ENCODE measurements at regions not wholly inside any gene's neighbourhood (a gene's known extent, or its start where the extent isn't known, plus 50 kb on each side); places are given as distances from the start of the nearest gene placed in this dataset.
"Not testable (repeated sequence)": the region's sequence is repeated elsewhere in the genome, so short reads cannot be mapped to it uniquely, and the experiment has no call there.

DNA sequence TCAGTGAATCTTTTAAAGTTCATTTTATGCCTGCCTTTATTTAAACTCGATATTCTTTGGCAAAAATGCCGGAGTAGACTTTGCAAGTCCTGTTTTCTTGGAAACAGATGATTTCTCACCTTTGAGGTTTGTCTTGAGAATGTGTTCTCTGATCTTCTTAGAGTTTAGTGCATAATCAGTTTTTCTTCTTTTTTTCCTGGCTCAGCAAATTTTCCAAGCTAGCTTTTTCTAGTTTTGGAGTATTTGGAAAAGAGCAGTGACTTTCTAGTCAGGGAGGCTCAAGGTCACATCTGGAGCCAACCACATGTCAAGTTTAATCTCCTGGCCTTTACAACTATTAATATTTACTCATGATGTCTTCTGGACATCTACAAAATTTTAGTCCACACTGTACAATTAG is 403.2 kb upstream of the FRG2C start:
- H2BK20ac ChIP-seq (ENCODE audit: low read depth, low read length); H3K9ac ChIP-seq (ENCODE audit: low read depth, low read length); H2BK15ac ChIP-seq (ENCODE audit: low read depth, low read length); H3K79me1 ChIP-seq (ENCODE audit: low read depth in 1 of 2, low read length in 2 of 2); POLR2A ChIA-PET (ENCODE audit: unreplicated experiment); H3K9me1 ChIP-seq (ENCODE audit: insufficient read depth, low read length); H2AFZ ChIP-seq (replicated peaks; ENCODE audit: low read length, poor library complexity); H3K4me2 ChIP-seq (ENCODE audit: low read depth, low read length); H2BK120ac ChIP-seq (ENCODE audit: low read depth, low read length); H3K27ac ChIP-seq (ENCODE audit: insufficient read depth, low read length); H3K56ac ChIP-seq (ENCODE audit: extremely low read depth, insufficient read depth, low read length); H2BK5ac ChIP-seq (ENCODE audit: low read depth, low read length, poor library complexity, severe bottlenecking); H3K23ac ChIP-seq (ENCODE audit: low read depth, low read length); H3K18ac ChIP-seq (ENCODE audit: low read depth, low read length); H2AK9ac ChIP-seq (replicated peaks; ENCODE audit: low read depth, low read length, poor library complexity); H3K27me3 ChIP-seq (ENCODE audit: control insufficient read depth, insufficient read depth, low read length); H3K9me3 ChIP-seq (ENCODE audit: control insufficient read depth, insufficient read depth, low read length); H3K36me3 ChIP-seq (ENCODE audit: control insufficient read depth, insufficient read depth, low read length); H3K4me1 ChIP-seq (ENCODE audit: control insufficient read depth, insufficient read depth, low read length); H4K5ac ChIP-seq (ENCODE audit: low read depth, low read length); ATAC-seq (ENCODE audit: low read depth); H3K14ac ChIP-seq (replicated peaks; ENCODE audit: low read depth, low read length); dilution Hi-C loops (cut with HindIII; ENCODE audit: low sequenced_read_pairs, unreplicated experiment); H4K8ac ChIP-seq (ENCODE audit: low read depth in 2 of 2, low read length in 2 of 2); H3K4ac ChIP-seq (ENCODE audit: low read depth, low read length); intact Hi-C loops (cut with micrococcal nuclease); H2AK5ac ChIP-seq (ENCODE audit: low read depth, low read length); H3K4me3 ChIP-seq (ENCODE audit: insufficient read depth, low read depth, low read length); H4K91ac ChIP-seq (ENCODE audit: insufficient read depth, low read depth, low read length); H4K20me1 ChIP-seq (ENCODE audit: insufficient read depth, low read length); DNase-seq; in situ Hi-C loops (cut with MboI; ENCODE audit: low sequenced_read_pairs); BruUV-seq (replicated peaks); CTCF ChIA-PET: not testable (repeated sequence)
- peak; percentile 65 for TF ChIP-seq MAFK (IDR thresholded peaks at IDR 0.05; ENCODE audit: low read depth, low read length)
- no CpG with 5 or more reads among the region's 2 CpGs for WGBS, 2 experiments (ENCODE audit: extremely low coverage in 2 of 2, insufficient read length in 1 of 2)

All from IMR-90 (cell line).